GM12874 (cell line): ENCODE measurements at regions not wholly inside any gene's neighbourhood (a gene's known extent, or its start where the extent isn't known, plus 50 kb on each side); places are given as distances from the start of the nearest gene placed in this dataset.

Experiments used
- TF ChIP-seq, protein P1 (sequence below): IDR thresholded peaks from 2 replicates; pipeline ENCODE4 v1.5.1; 2011; ENCODE audit warnings: low read depth, mild to moderate bottlenecking, control low read depth, low read length, moderate library complexity; ENCODE audit not compliant: insufficient read depth

DNA sequence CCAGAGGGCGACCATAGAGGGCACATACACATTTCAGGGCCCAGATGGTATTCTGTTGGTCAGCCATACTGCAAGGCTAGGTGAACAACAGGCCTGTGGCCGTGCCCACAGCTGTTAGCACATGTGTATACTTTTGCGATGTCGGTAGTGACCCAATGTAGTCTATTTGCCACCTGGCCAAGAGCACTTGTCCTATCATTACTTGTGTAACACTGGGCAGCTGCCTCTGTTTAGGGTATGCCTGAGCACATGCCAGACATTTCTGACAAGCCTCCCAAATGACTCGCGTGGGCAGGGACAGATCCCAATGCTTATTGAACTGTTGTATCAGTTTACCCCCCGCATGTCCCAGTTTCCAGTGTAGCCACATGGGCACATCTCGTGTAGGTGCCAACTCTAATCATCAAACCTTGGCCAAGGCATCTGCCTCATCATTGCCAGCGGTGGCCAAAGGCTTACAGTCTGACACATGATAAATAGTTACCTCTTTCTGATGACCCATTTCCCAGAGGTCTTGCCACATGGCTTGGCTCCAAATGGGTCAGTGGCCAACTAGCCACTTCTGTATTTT, 74.4 kb upstream of the FBXL4 start:
- TF ChIP-seq, protein P1, sequence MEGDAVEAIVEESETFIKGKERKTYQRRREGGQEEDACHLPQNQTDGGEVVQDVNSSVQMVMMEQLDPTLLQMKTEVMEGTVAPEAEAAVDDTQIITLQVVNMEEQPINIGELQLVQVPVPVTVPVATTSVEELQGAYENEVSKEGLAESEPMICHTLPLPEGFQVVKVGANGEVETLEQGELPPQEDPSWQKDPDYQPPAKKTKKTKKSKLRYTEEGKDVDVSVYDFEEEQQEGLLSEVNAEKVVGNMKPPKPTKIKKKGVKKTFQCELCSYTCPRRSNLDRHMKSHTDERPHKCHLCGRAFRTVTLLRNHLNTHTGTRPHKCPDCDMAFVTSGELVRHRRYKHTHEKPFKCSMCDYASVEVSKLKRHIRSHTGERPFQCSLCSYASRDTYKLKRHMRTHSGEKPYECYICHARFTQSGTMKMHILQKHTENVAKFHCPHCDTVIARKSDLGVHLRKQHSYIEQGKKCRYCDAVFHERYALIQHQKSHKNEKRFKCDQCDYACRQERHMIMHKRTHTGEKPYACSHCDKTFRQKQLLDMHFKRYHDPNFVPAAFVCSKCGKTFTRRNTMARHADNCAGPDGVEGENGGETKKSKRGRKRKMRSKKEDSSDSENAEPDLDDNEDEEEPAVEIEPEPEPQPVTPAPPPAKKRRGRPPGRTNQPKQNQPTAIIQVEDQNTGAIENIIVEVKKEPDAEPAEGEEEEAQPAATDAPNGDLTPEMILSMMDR, result no peak

DNA sequence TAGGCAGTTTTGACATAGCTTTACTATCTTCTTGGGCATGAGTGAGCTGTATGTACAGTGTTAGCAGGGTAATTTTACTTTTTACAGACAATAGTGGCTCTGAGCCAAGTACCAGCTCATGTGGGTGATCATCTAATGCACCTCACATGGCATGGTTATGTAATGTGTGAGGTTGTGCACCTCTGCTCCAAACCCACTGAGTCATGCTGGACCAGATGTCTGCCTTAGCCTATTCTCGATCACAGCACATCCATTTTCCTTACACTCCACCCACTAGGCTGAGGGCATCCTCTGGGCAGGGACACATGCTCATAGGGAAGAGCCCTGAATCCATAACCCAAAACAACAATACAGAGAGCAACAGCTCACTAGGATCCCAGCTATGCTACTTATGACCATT, 71.6 kb upstream of the FBXL4 start:
- TF ChIP-seq, protein P1, result no peak

DNA sequence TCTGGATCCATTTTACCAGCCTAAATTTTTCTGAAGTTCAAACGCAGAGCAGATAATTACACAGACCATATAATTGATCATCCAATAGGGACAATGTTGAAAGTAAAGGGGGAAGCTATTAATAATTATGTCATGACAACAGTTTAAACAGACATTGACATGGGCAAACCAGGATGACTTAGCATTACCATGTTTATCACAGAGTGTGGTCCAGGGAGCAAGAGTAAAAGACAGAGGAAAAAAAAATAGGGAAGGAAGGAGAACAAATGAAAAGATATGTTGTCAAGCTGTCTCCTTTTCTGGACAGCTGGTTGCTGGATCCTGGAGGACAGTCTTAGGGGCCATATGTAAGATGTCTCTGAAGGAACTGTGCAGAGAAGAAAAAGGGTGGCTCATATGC, 69.4 kb upstream of the FBXL4 start:
- TF ChIP-seq, protein P1, result no peak

DNA sequence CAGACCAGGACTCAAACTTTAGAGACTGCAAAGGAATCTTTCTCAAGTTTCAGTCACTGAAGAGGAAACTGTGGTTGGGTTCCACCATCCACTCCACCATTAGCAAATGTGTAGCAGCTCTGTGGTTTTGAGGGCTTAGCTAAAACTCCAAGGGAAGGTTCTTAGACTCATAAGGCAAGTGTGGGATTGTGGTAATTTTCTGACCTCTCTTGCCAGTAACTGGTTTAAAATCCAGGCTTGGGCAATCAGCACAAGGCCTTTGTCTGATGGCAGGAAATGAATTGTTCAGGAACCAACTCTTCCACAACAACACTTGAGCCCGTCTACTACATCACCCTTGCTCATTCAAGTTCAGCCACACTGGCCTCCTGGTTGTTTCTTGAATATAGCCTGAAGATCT, 68.6 kb upstream of the FBXL4 start:
- TF ChIP-seq, protein P1, result no peak

DNA sequence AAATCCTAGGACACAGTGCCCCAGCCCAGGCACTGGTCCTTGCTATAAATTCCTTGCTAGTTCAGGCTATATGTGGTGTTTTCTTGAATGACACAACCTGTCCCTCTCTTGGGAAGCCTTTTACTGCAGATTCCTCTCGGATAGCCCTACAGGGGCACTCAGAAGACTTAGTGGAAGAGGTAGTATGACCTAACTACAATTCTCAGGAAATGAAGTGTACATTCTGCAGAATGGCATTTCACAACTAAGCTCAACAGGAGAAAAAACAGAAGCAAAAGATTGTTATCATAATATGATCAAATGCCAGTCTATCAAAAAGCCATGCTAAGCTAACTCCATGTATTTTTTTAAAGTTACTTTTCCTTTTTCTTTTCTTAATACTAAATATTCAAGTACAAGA, 66.3 kb upstream of the FBXL4 start:
- TF ChIP-seq, protein P1, result no peak

DNA sequence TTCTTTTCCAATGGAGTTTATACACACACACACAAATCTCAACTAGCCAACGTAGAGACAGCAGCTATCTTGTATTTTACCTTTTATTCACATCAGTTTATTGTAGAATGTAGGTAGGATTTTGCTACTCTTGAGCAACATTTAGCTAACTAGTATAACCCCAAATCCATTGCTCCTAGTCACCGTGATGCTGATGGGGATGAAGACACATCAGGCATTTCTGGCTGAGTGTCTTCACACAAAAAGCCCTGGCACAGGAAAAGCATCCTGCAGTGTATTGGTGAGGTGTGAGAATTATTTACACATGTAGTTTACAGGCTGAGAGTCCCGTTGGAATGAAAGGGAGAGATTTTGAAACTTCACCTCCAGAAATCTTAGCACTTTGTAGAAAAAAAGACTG, 65.9 kb upstream of the FBXL4 start:
- TF ChIP-seq, protein P1, result no peak

DNA sequence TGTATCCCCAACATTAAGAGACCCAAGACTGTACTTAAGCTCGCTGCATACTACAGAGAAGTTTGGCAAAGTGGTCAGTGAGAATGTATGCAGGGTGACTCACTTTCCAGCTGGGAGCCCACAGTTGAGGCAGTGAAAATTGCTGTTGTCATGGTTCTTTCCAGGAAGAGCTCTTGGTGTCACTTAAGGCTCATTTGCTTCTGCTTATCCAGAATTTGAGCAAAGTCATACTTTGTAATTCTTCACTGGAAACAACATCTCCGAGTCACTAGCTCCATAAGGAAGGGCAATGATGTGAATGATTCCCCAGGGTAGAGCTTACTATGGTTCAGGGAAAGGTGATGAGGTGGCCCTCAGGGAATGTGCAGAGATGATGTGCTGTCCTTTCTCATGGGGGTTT, 65.4 kb upstream of the FBXL4 start:
- TF ChIP-seq, protein P1, result no peak
